Gastroesophageal sphincter (tissue), 4 donors: ENCODE measurements at regions not wholly inside any gene's neighbourhood (a gene's known extent, or its start where the extent isn't known, plus 50 kb on each side); places are given as distances from the start of the nearest gene placed in this dataset.
A peak's percentile ranks its signal among the peaks of the same experiment; 100 is the strongest.

Source experiments
- ATAC-seq: fragments of 150-250 bp; one replicate; pipeline ENCODE4 v1.9.1; 2016; ENCODE audit warnings: mild to moderate bottlenecking, moderate library complexity
- H3K27ac ChIP-seq, 4 donors: fragments of 200-600 bp; sonication (generic) in 3 of 4; 1 replicate in 3 of 4; 2 replicates in 1 of 4; pipeline ENCODE4 v1.5.1; 2016 to 2019
- H3K27me3 ChIP-seq: fragments of 200-600 bp; sonication (generic); one replicate; pipeline ENCODE4 v1.5.1; 2019
- H3K36me3 ChIP-seq, 2 donors: fragments of 200-600 bp; sonication (generic); one replicate each; pipeline ENCODE4 v1.5.1; 2019; ENCODE audit warnings: control low read depth in 1 of 2
- H3K4me1 ChIP-seq, 3 donors: fragments of 200-600 bp; sonication (generic); 1 replicate in 2 of 3; 2 replicates in 1 of 3; pipeline ENCODE4 v1.5.1; 2016 to 2019; ENCODE audit warnings: control low read depth in 2 of 3
- H3K4me3 ChIP-seq, 2 donors: fragments of 200-600 bp; sonication (generic); one replicate each; pipeline ENCODE4 v1.5.1; 2019; ENCODE audit warnings: mild to moderate bottlenecking in 1 of 2, moderate library complexity in 1 of 2
- H3K9me3 ChIP-seq, 3 donors: fragments of 200-600 bp; sonication (generic); one replicate each; pipeline ENCODE4 v1.5.1; 2017 to 2019; ENCODE audit warnings: control low read depth in 2 of 3
- EP300 ChIP-seq: sonication (generic); formaldehyde crosslinking; IDR thresholded peaks from one replicate; pipeline ENCODE4 v1.6.1; 2017; ENCODE audit warnings: antibody characterized with exemption, mild to moderate bottlenecking
- POLR2A ChIP-seq, 2 donors: fragments of 450-650 bp; IDR thresholded peaks; one replicate each; pipeline ENCODE4 v1.6.1; 2017; ENCODE audit warnings: antibody characterized with exemption in 2 of 2, mild to moderate bottlenecking in 2 of 2, moderate library complexity in 1 of 2
- POLR2AphosphoS5 ChIP-seq: sonication (generic); formaldehyde crosslinking; IDR thresholded peaks from one replicate; pipeline ENCODE4 v1.6.1; 2017; ENCODE audit warnings: antibody characterized with exemption
- WGBS, 2 donors: methylation state at CpG; one replicate each; pipeline ENCODE4 v1.1.5; 2018; ENCODE audit warnings: low coverage in 1 of 2; 5-methylcytosine and 5-hydroxymethylcytosine counted together
- TF ChIP-seq, protein P1 (sequence below), 4 experiments: fragments of 200-600 bp in 2 of 4; fragments of 450-650 bp in 2 of 4; sonication (generic) in 1 of 4; IDR thresholded peaks; one replicate each; pipeline ENCODE4 v1.5.1; 2017 to 2019; ENCODE audit warnings: antibody characterized with exemption in 4 of 4, mild to moderate bottlenecking in 2 of 4, moderate library complexity in 2 of 4

DNA sequence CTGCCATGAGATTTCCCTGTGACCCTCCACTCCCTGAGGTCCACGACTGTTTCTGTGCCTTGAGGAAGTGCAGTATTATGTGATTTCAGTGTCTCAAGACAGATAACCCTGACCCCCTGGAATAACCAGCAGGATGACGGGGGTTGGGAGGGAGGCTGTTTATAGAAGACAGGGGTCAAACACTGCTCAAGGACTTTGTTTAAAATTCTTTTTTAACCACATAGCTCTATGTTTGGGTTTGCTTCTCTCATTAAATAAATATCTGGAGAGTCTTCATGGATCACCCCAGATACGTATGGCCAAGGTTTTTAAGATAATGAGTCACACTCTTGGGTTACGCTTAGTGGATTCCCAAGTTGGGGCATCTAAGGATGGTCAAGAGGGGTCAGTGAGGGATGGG lies 523.8 kb upstream of the TNP1 start:
- Histone ChIP-seq H3K4me1 (peaks cover 0 to 45% (median 0%) of the 10 kb centered on the region in 3 donors), H3K36me3 (no peaks in the 10 kb centered on the region), H3K27me3 (no peaks in the 10 kb centered on the region), H3K27ac (peak overlapping the region in 3 of 4 donors; percentile 21 to 55 (median 32)), H3K4me3 (no peak overlapping the region), H3K9me3 (no peaks in the 10 kb centered on the region)
- no peak for ATAC-seq
- no peak for TF ChIP-seq EP300
- TF ChIP-seq, protein P1, sequence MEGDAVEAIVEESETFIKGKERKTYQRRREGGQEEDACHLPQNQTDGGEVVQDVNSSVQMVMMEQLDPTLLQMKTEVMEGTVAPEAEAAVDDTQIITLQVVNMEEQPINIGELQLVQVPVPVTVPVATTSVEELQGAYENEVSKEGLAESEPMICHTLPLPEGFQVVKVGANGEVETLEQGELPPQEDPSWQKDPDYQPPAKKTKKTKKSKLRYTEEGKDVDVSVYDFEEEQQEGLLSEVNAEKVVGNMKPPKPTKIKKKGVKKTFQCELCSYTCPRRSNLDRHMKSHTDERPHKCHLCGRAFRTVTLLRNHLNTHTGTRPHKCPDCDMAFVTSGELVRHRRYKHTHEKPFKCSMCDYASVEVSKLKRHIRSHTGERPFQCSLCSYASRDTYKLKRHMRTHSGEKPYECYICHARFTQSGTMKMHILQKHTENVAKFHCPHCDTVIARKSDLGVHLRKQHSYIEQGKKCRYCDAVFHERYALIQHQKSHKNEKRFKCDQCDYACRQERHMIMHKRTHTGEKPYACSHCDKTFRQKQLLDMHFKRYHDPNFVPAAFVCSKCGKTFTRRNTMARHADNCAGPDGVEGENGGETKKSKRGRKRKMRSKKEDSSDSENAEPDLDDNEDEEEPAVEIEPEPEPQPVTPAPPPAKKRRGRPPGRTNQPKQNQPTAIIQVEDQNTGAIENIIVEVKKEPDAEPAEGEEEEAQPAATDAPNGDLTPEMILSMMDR (IDR thresholded peaks at IDR 0.05): no peak
- no peak for TF ChIP-seq POLR2AphosphoS5
- no peak for TF ChIP-seq POLR2A (IDR thresholded peaks at IDR 0.05)
- 59 to 64% methylated on average over 3 to 4 of the region's 4 CpGs for WGBS, 2 donors

DNA sequence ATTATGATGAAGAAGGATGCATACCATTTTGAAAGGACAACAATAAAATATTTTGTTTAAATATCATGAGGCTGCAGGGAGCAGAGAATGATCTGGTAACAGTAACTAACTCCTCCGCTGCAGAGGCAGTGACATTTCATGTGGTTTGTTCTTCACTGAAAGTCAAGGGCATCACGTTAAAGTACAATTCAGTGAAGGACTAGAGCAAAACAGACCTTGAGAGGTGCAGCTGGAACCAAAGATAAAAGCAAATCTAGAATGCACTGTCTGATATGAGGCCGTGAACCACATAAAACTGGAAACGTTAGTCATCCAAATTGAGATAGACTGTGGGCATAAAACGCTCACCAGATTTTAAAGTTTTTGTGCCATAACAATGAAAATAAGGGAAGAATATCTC lies 522.9 kb upstream of the TNP1 start:
- Histone ChIP-seq H3K36me3 (no peaks in the 10 kb centered on the region), H3K9me3 (no peaks in the 10 kb centered on the region), H3K27ac (no peak overlapping the region), H3K4me1 (peaks cover 0 to 39% (median 0%) of the 10 kb centered on the region in 3 donors), H3K4me3 (no peak overlapping the region), H3K27me3 (no peaks in the 10 kb centered on the region)
- WGBS, 2 donors: 82 to 90% methylated on average over 4 to 5 of the region's 5 CpGs
- ATAC-seq: no peak
- TF ChIP-seq EP300 (no peak), POLR2A (IDR thresholded peaks at IDR 0.05) (no peak), POLR2AphosphoS5 (no peak)
- TF ChIP-seq, protein P1 (IDR thresholded peaks at IDR 0.05): no peak

DNA sequence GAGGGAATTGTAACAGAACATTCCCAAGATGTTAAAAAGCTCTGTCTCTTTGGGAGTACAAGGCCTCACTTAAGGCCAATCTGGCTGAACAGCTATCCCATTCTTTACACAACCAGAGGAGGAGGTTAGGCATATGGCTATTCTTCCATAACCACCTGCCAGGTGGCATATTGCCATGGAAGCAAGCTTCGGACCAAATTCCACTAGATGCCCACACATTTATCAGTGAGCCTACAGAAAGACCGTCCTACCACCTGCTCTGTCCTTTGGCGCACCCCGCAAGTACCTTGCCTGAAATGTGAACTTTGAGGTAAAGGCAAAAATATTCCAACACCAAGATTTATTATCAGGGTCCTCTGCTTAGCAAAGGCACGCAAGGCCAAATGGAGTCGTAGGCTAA lies 519.9 kb upstream of the TNP1 start:
- TF ChIP-seq POLR2A (IDR thresholded peaks at IDR 0.05) (no peak), EP300 (no peak), POLR2AphosphoS5 (no peak)
- TF ChIP-seq, protein P1 (IDR thresholded peaks at IDR 0.05): no peak
- no peak for ATAC-seq
- no peaks in the 10 kb centered on the region for H3K9me3 ChIP-seq
- H3K36me3 ChIP-seq: no peaks in the 10 kb centered on the region
- peaks cover 0 to 54% (median 0%) of the 10 kb centered on the region in 3 donors for H3K4me1 ChIP-seq
- H3K27ac ChIP-seq: peak overlapping the region in 1 of 4 donors; percentile 22
- WGBS, 2 donors: 84 to 90% methylated on average over 5 of the region's 6 CpGs
- no peaks in the 10 kb centered on the region for H3K27me3 ChIP-seq
- no peak overlapping the region for H3K4me3 ChIP-seq

DNA sequence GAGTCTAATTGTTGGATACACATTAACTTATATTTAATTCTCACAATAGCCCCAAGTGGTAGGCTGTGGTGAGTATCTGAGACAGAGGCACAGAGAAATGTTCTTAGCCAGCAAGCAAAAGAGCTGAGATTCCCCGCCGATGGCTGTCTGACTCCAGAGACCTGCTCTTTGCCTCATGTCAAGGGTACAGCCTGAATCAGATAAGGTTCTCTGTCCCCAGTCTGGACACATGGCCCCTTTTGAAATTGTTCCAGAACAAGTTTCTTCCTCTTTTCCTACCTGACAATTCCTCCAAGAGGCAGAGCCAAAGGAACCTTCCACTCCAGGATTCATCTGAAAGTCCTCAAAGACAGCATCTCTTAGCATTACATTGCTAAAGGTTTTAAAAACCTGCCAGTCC lies 512.9 kb upstream of the TNP1 start:
- TF ChIP-seq EP300 (no peak), POLR2AphosphoS5 (no peak), POLR2A (IDR thresholded peaks at IDR 0.05) (no peak)
- TF ChIP-seq, protein P1 (IDR thresholded peaks at IDR 0.05): no peak
- no peaks in the 10 kb centered on the region for H3K9me3 ChIP-seq
- peaks cover 2 to 72% (median 2%) of the 10 kb centered on the region in 3 donors for H3K4me1 ChIP-seq
- H3K27me3 ChIP-seq: no peaks in the 10 kb centered on the region
- 88 to 93% methylated on average over 2 of the region's 2 CpGs for WGBS, 2 donors
- no peak for ATAC-seq
- H3K36me3 ChIP-seq: no peaks in the 10 kb centered on the region
- peak overlapping the region; percentile 19 to 82 (median 76) for H3K27ac ChIP-seq
- H3K4me3 ChIP-seq: no peak overlapping the region

DNA sequence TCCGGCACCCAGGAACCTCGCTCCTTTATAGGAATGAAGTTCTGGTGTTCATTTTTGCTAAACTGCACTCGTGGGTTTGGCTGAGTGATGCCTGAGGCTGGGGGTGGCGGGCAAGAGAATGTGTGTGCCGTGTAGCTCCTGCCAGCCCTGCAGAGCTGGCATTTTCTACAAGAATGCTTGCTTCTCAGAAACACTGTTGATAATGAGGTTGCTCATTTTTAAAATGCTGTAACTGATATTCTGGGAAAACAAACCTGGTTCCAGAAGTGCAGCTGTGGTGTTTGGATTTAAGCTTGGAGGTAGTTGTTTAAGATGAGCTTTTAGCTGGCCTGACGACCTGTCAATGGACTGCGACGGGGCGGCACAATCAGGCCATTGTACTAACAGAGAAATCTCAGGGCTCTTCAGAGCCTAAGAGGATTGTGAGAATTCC lies 511.9 kb upstream of the TNP1 start:
- ATAC-seq: peak; percentile 73
- Histone ChIP-seq H3K4me3 (no peak overlapping the region), H3K36me3 (no peaks in the 10 kb centered on the region), H3K27me3 (no peaks in the 10 kb centered on the region), H3K9me3 (no peaks in the 10 kb centered on the region), H3K27ac (peak overlapping the region; percentile 29 to 82 (median 76)), H3K4me1 (peaks cover 2 to 80% (median 7%) of the 10 kb centered on the region in 3 donors)
- TF ChIP-seq, protein P1 (IDR thresholded peaks at IDR 0.05): no peak
- peak; percentile 82 for TF ChIP-seq POLR2AphosphoS5
- 51 to 74% methylated on average over 3 of the region's 9 CpGs for WGBS, 2 donors
